CD4-positive, alpha-beta T cell treated with Interleukin-2 at 100 ng/mL for 4 hours (primary cell): ENCODE measurements at regions not wholly inside any gene's neighbourhood (a gene's known extent, or its start where the extent isn't known, plus 50 kb on each side); places are given as distances from the start of the nearest gene placed in this dataset.
A peak's percentile ranks its signal among the peaks of the same experiment; 100 is the strongest.
"Not testable (repeated sequence)": the region's sequence is repeated elsewhere in the genome, so short reads cannot be mapped to it uniquely, and the experiment has no call there.

Source experiments
- DNase-seq: peaks from one replicate; pipeline ENCODE4 v3.0.0-alpha.2; 2020; ENCODE audit warnings: low spot score

- peak; percentile 78 for DNase-seq
These were observed 53.6 kb downstream of the ARF6 start for GRCh38 chr14:49946320-49947141.

GRCh38 chr14:49947506-49947905 lies 54.6 kb downstream of the ARF6 start:
- DNase-seq = no peak

GRCh38 chr14:49950275-49951228 lies 57.7 kb downstream of the ARF6 start:
- DNase-seq = no peak

GRCh38 chr14:49951229-49951607 lies 58.3 kb downstream of the ARF6 start:
- no peak for DNase-seq

GRCh38 chr14:49951691-49952345 lies 58.9 kb downstream of the ARF6 start:
- no peak for DNase-seq

- DNase-seq = no peak
These were observed 60.3 kb downstream of the ARF6 start for GRCh38 chr14:49953196-49953595.

- no peak for DNase-seq
These were observed 61.3 kb downstream of the ARF6 start for GRCh38 chr14:49954171-49954631.

- DNase-seq = no peak
These were observed 62.1 kb downstream of the ARF6 start for GRCh38 chr14:49955024-49955423.

GRCh38 chr14:49957089-49957852 lies 64.4 kb downstream of the ARF6 start:
- DNase-seq = no peak

- DNase-seq = peak; percentile 16
These were observed 67.0 kb downstream of the ARF6 start for GRCh38 chr14:49959822-49960408.

- no peak for DNase-seq
These were observed 67.6 kb downstream of the ARF6 start for GRCh38 chr14:49960453-49960852.

GRCh38 chr14:49961270-49962222 lies 68.7 kb downstream of the ARF6 start:
- no peak for DNase-seq

GRCh38 chr14:49962621-49963020 lies 69.7 kb downstream of the ARF6 start:
- no peak for DNase-seq

- not testable (repeated sequence) for DNase-seq
These were observed 72.3 kb downstream of the ARF6 start for GRCh38 chr14:49965068-49965651.

- DNase-seq = no peak
These were observed 73.5 kb downstream of the ARF6 start for GRCh38 chr14:49966304-49966809.

- DNase-seq = no peak
These were observed 74.2 kb downstream of the ARF6 start for GRCh38 chr14:49966971-49967630.

- DNase-seq = no peak
These were observed 77.1 kb downstream of the ARF6 start for GRCh38 chr14:49969961-49970360.

GRCh38 chr14:49970474-49971147 lies 77.7 kb downstream of the ARF6 start:
- DNase-seq = peak; percentile 58
